HEK293 (cell line): ENCODE measurements at regions not wholly inside any gene's neighbourhood (a gene's known extent, or its start where the extent isn't known, plus 50 kb on each side); places are given as distances from the start of the nearest gene placed in this dataset.

Experiments used
- BCL11B ChIP-seq: fragments of 450-650 bp; formaldehyde crosslinking; IDR thresholded peaks from 2 replicates; pipeline ENCODE4 v1.5.1; 2016; ENCODE audit warnings: low read depth, missing biosample characterization, missing genetic modification characterization
- SP2 ChIP-seq: fragments of 450-650 bp; formaldehyde crosslinking; IDR thresholded peaks from 2 replicates; pipeline ENCODE4 v1.5.1; 2016; ENCODE audit warnings: missing biosample characterization, missing genetic modification characterization
- ZNF24 ChIP-seq: fragments of 450-650 bp; formaldehyde crosslinking; IDR thresholded peaks from 2 replicates; pipeline ENCODE4 v1.5.1; 2016; ENCODE audit warnings: missing biosample characterization, missing genetic modification characterization
- ZNF670 ChIP-seq: fragments of 450-650 bp; formaldehyde crosslinking; IDR thresholded peaks from 2 replicates; pipeline ENCODE4 v1.5.1; 2016; ENCODE audit warnings: missing biosample characterization, missing genetic modification characterization, low read depth
- ZNF776 ChIP-seq: fragments of 450-650 bp; formaldehyde crosslinking; IDR thresholded peaks from 2 replicates; pipeline ENCODE4 v1.5.0; 2017; ENCODE audit warnings: missing biosample characterization, missing genetic modification characterization, borderline replicate concordance
- TF ChIP-seq, protein P1 (sequence below): fragments of 450-650 bp; formaldehyde crosslinking; IDR thresholded peaks from 2 replicates; pipeline ENCODE4 v1.5.1; 2016; ENCODE audit warnings: missing biosample characterization, missing genetic modification characterization
- TF ChIP-seq, protein P2 (sequence below): fragments of 450-650 bp; formaldehyde crosslinking; IDR thresholded peaks from 2 replicates; pipeline ENCODE4 v1.5.1; 2016; ENCODE audit warnings: missing biosample characterization, missing genetic modification characterization, low read depth

DNA sequence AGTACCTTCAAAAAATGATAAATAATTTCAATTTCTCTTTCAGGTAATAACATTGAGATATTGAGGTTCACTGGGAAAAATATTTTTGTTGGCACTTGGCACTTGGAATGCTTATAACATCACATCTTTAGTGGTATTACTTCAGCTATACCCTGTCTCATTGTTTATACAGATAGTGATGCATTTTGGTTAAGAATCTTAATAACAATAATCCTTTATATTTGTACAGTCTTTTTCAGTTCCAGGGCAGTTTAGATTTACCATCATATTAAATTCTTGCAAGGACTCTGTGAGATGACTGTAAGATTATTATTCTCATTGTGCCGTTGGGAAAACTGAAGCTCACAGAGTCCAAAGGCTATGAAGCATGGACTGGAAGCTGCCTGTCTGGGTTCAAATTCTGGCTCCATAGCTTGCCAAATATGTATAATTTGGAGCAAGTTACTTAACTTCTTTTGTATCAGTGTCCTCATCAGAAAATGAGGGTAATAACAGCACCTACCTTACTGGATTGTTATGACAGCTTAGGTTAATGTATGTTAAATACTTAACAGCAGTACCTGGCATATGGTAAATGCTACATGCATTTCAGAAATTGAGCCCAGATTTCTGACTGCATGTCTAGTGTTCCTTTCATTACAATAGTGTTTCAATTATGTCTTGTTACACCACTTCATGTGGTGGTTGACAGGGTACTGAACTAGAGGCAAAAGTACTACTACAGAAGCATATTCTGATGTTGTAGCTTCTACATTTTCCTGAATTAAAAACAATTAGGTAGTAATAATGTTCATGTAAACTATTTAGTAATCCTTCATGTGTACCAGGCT is 272.2 kb downstream of the PLK2 start:
- TF ChIP-seq SP2 (tag by site-specific recombination) (no peak), BCL11B (tag by site-specific recombination) (no peak), ZNF670 (tag by site-specific recombination) (no peak), ZNF776 (tag by site-specific recombination) (no peak), ZNF24 (tag by site-specific recombination) (no peak)
- TF ChIP-seq, protein P1, sequence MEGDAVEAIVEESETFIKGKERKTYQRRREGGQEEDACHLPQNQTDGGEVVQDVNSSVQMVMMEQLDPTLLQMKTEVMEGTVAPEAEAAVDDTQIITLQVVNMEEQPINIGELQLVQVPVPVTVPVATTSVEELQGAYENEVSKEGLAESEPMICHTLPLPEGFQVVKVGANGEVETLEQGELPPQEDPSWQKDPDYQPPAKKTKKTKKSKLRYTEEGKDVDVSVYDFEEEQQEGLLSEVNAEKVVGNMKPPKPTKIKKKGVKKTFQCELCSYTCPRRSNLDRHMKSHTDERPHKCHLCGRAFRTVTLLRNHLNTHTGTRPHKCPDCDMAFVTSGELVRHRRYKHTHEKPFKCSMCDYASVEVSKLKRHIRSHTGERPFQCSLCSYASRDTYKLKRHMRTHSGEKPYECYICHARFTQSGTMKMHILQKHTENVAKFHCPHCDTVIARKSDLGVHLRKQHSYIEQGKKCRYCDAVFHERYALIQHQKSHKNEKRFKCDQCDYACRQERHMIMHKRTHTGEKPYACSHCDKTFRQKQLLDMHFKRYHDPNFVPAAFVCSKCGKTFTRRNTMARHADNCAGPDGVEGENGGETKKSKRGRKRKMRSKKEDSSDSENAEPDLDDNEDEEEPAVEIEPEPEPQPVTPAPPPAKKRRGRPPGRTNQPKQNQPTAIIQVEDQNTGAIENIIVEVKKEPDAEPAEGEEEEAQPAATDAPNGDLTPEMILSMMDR (tag by site-specific recombination), result no peak
- TF ChIP-seq, protein P2, sequence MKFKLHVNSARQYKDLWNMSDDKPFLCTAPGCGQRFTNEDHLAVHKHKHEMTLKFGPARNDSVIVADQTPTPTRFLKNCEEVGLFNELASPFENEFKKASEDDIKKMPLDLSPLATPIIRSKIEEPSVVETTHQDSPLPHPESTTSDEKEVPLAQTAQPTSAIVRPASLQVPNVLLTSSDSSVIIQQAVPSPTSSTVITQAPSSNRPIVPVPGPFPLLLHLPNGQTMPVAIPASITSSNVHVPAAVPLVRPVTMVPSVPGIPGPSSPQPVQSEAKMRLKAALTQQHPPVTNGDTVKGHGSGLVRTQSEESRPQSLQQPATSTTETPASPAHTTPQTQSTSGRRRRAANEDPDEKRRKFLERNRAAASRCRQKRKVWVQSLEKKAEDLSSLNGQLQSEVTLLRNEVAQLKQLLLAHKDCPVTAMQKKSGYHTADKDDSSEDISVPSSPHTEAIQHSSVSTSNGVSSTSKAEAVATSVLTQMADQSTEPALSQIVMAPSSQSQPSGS, result no peak
